ENCODE measurements at regions not wholly inside any gene's neighbourhood (a gene's known extent, or its start where the extent isn't known, plus 50 kb on each side); places are given as distances from the start of the nearest gene placed in this dataset.

GRCh38 chr3:13198264-13198879 lies 125.1 kb upstream of the IQSEC1 start:
- no peak for DNase-seq (ENCODE audit: low read depth)
- no peak for TF ChIP-seq CTCF (conservative IDR thresholded peaks at IDR 0.05; ENCODE audit: low read length)

GRCh38 chr3:13197795-13198194 lies 124.6 kb upstream of the IQSEC1 start:
- no peak for DNase-seq (ENCODE audit: low read depth)
- H3K4me3 ChIP-seq (ENCODE audit: low read length): no peak overlapping the region
- TF ChIP-seq CTCF (conservative IDR thresholded peaks at IDR 0.05; ENCODE audit: low read length): no peak

More at GRCh38 chr3:13198264-13198879, 125.1 kb upstream of the IQSEC1 start:
- H3K4me3 ChIP-seq (ENCODE audit: low read length): no peak overlapping the region

GRCh38 chr3:13197281-13197680 lies 124.1 kb upstream of the IQSEC1 start:
- TF ChIP-seq CTCF (conservative IDR thresholded peaks at IDR 0.05; ENCODE audit: low read length): no peak
- H3K4me3 ChIP-seq (ENCODE audit: low read length): no peak overlapping the region

GRCh38 chr3:13195374-13195773 lies 122.1 kb upstream of the IQSEC1 start:
- TF ChIP-seq CTCF (conservative IDR thresholded peaks at IDR 0.05; ENCODE audit: low read length): no peak
- no peak for DNase-seq (ENCODE audit: low read depth)
- no peak overlapping the region for H3K4me3 ChIP-seq (ENCODE audit: low read length)

More at GRCh38 chr3:13197281-13197680, 124.1 kb upstream of the IQSEC1 start:
- DNase-seq (ENCODE audit: low read depth): no peak

- TF ChIP-seq CTCF (conservative IDR thresholded peaks at IDR 0.05; ENCODE audit: low read length): no peak
- DNase-seq (ENCODE audit: low read depth): no peak
- H3K4me3 ChIP-seq (ENCODE audit: low read length): no peak overlapping the region
Observed at GRCh38 chr3:13194285-13195209, 121.3 kb upstream of the IQSEC1 start.

- H3K4me3 ChIP-seq (ENCODE audit: low read length): no peak overlapping the region
- DNase-seq (ENCODE audit: low read depth): no peak
- TF ChIP-seq CTCF (conservative IDR thresholded peaks at IDR 0.05; ENCODE audit: low read length): no peak
Observed at GRCh38 chr3:13193320-13194284, 120.4 kb upstream of the IQSEC1 start.

All from AG10803 (cell line).